ENCODE measurements at regions not wholly inside any gene's neighbourhood (a gene's known extent, or its start where the extent isn't known, plus 50 kb on each side); places are given as distances from the start of the nearest gene placed in this dataset.

DNA sequence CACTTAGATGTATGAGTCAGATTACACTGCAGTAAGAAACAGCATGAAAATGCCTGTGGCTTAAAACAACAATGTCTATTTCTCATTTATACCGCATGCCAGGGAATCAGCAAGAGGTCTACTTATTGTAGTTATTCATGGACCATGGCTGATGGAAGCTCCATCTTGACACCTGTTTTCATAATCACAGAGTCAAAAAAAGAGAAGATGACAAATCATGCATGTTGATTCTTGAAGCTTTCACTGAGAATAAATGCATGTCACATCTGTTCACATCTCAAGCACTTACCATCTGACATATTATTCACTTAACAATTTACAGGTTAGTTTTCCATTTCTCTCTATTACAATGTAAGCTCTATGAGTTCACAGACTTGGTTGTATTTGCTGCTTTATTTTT, 194.2 kb upstream of the SLITRK2 start:
- no peak for TF ChIP-seq POLR2A (IDR thresholded peaks at IDR 0.05; ENCODE audit: insufficient read depth in 1 of 2, low read depth in 2 of 2, low read length in 2 of 2)
- TF ChIP-seq TCF12 (IDR thresholded peaks at IDR 0.05) = no peak
- no peak for TF ChIP-seq TCF12 (CRISPR knock-in tag; IDR thresholded peaks at IDR 0.05)
- TF ChIP-seq ZNF569 (CRISPR knock-in tag; IDR thresholded peaks at IDR 0.05; ENCODE audit: borderline replicate concordance) = no peak
- no peak for TF ChIP-seq RAD21 (CRISPR knock-in tag; IDR thresholded peaks at IDR 0.05)

Data from HepG2 (cell line).